Effector CD8-positive, alpha-beta T cell (primary cell): ENCODE measurements at regions not wholly inside any gene's neighbourhood (a gene's known extent, or its start where the extent isn't known, plus 50 kb on each side); places are given as distances from the start of the nearest gene placed in this dataset.

Source experiments
- DNase-seq: peaks from one replicate; lab custom pipeline; 2025; lab: John Stamatoyannopoulos, UW

DNA sequence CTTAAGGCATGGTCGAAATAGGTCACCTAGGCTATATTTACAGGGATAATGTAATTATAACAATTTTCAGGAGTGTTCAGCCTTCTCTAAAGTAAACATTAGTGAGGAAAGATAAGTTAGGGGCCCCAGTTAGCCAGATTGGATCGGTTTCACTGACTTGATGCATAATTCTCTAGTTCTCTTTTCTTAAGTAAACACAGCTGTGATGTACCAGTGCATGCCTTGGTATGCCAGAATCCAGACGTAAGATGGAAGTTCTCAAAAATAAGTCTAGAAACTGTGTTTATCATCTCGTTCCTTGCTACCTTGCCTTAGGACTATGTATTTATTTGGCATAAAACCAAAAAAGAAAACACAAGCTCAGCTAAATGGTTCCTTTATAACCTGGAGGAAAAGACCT lies 442.2 kb upstream of the CLINT1 start:
- DNase-seq, result no peak

DNA sequence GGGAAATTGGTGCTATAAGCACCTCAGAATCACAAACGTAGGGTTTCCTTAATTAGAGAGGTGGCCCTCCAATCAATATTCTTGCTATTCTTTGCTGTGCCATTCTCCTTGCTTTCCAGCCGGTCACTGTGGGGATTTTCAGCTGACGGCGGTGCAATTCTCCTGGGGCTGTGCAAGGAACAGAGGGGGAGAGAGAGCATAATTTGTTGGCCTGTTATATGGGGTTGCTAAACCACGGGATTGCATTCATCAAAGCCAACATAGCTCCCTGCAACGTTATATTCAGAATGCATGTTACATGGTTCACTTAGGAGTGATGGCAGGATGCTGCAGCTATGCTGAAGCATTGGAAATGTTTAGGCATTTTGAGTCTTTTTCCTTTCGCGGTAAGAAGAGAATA lies 441.3 kb upstream of the CLINT1 start:
- no peak for DNase-seq

DNA sequence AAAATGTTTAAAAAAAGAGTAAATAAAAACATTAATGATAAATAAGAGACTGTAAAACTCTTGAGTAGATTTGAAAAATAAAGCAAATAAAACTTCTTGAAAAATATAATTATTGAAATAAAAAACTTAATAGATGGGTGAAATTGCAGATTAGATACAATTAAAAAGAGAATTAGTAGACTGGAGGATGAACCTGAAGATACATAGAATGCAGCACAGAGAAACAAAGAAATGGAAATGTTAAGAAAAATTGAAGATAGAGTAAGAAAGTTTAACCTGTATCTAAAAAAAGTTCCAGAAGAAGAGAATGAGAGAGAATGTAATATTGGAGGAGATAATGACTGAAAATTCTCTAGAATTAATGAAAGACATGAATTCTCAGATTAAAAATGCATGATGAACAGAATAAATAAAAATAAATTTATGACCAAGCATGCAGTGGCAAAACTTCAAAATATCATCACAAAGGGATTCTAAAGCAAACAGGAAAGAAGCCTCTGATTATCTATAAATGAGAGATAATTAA lies 438.1 kb upstream of the CLINT1 start:
- no peak for DNase-seq

DNA sequence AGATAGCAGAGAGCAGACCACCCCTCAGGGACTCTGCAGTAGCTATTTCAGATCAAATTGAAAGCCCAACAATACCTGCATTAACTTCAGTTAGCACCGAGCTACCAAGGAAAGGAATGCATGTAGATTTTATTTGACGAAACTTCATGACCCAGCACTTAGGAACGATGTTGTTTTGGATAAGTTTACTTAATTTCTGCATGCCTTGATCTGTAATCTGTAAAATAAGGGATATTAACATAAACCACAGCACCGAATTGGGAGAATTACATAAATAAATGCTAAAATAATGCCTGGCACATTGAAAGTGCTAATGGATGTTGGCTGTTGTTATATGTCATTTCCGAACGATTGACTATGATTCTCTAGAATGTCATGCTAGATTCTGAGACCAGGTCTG lies 435.8 kb upstream of the CLINT1 start:
- DNase-seq, result no peak

DNA sequence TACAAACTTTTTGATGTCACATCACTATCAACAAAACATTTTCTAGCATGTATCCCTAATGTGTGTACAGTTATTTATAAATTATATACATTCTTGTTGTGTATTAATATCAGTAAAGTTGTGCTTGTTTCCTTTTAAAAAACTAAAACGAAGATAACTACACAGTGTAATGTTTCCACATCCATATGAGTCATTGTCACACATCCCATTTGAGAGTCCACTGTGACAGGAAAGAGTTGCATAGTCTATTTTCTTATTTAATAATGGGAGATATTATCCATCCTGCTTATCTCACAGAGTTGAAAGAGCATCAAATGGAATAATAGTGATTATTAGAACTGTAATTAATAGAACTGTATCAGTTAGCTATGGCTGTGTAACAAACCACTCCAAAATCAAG lies 434.0 kb upstream of the CLINT1 start:
- no peak for DNase-seq

DNA sequence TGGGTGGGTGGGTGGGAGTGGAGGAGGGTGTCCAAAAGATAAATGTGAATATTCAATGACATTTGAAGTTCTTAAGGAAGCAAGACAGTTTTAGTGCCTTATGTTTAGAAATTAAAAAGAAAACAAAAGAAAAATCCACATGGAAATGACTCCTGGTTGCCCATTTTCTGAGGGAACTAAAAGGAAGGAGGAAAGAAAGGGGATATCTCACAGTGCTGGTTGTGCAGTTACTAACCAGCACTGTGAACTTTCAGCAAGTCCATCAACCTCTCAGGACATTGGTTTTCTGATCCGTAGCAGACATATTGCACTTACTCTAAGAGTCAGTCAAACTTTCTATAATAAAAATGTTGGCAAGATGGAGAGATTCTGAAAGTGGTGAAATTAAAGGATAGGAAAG lies 431.0 kb upstream of the CLINT1 start:
- no peak for DNase-seq

DNA sequence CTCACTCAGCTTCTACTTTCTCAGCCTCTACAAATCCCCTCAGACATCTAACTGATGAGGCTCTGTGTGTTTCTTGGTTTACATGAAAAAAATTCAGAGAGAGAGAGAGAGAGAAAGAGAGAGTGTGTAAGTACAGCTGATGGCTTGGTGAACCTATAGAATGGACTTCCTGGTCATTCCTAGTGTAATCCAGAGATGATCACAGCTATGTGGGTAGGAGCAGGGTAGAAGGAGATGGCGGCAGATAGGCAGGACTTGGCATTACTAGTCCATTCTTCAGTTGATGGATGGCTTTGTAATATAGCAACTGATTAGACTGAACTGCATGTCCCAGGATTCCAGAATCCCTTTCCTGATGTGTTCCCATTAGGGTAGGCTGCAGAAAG lies 429.3 kb upstream of the CLINT1 start:
- no peak for DNase-seq

DNA sequence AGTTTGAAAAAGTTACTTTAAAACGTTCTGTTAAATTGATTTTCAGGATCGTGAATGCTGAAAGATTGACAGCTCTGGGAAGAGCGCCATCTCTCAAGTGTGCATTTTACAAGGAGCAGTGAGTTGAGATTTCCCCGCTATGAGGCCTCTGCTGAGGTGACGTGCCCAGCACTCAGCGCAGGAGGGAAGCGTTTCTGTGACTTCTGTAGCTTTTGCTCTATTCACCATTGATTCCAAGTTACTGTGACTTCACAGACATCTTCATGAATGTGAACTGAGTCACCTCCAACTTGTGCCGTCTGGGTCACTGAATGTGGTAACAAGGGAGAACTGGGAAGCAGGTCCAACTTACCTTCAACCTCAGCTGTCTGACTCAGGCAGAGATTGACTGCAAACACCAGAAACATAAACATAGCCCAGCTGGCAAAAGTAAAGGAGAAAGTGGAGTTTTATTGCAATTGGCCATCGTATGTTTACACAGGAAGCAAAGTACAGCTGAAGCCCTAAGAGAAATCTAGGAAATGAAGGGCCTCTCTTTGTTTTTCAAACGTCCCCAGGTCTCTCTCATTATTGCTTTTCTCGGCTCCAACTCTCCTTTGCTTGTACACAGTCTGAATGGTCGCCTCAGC lies 428.8 kb upstream of the CLINT1 start:
- DNase-seq, result no peak

DNA sequence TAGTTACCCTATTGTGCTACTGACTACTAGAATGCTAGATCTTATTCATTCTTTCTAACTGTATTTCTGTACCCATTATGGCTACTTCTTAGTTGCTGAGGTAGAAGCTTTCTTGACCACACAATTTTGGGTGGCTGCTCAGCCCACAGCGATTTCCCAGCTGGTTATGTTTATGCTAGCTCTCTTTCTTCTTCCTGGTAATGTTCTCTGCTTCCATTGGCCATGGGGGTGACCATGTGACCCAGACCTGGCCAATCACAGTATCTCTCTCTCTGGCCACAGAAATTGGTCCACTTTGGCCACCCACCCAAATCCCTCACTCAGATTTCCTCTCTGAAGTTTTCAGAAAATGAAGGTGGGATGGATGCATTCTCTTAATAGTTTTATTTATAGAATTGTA lies 427.9 kb upstream of the CLINT1 start:
- no peak for DNase-seq

DNA sequence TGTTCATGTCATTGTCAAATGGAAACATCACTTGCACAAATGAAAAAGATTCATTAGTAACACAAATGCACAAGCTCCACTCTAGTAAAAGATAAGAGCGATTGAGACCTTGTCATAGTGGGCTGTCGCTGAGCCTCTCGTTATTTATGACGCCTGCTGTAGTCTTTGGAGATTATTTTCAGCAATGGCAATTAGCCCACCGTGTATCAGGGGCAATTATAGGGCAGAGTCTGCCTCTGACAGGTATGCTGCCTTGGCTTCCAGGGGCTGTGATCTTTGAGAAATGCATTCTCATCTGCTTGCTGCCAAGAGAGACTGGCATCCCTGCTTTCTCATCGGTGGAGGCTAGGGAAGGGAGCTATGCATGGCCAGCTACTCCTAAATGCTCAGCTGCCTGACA lies 426.8 kb upstream of the CLINT1 start:
- no peak for DNase-seq

DNA sequence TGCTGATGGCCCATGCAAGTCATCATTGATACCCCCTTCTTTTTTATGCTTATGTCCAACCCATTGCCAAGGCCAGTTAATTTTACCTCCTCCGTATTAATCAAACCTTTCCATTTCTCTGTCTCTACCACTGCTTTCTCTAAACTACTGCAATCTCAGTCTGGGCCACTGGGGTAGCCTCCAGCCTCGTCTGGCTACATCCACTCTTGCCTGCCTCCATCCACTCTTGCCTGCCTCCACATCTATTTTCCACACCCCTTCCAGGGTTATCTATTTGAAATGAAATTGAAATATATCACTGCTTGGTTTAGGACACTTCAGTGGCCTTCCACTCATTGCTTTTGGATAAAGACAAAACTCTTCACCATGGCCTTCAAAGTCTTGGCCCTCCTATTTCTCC lies 425.3 kb upstream of the CLINT1 start:
- DNase-seq, result no peak

DNA sequence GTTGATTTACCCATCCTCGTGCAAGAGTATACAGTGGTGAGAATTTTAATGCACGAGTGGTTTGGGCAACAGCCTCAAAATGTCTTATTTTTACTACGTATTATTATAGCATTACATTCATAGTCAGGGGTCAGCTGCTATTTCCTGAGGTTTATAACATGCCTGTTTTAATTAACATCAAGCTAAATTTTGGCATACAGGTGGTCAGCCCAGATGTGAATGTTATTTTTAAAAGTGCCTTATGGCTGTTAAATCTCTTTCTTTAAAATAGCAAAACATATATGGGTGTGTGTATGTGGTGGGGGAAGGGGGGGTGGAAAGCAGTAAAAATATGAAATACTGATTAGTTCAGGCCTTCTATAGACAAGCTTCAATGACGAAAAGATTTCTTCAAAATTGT lies 424.5 kb upstream of the CLINT1 start:
- DNase-seq, result no peak

DNA sequence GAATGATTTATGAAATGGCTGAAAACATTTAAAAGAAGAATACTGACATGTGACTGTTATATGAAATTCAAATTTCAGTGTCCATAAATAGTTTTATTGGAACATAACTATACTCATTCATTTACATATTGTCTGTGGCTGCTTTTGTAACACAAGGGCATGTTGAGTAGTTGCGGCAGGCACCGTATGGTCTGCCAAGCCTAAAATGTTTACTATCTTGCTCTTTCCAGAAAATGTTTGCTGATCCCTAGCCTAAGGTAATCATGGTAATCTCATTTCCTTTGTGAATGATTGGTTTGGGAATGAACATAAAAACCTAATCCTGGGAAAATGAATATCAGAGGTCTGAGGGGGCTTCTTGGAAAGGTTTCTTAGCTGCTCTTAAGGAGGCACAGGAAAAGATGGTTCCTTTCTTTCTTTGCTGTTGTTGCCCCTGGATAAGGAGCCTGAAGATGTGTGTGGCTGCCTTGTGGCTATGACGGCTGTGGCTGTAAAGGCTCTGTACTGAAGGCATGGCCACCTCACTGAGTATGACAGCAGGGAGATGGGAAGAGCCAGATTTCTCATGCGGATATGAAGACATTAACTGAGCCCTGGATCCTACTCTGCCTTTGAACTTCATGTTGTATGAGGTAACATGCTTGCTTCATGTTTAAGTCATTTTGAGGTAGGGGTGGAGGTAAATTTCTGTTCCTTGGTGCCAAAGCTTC lies 419.4 kb upstream of the CLINT1 start:
- no peak for DNase-seq

DNA sequence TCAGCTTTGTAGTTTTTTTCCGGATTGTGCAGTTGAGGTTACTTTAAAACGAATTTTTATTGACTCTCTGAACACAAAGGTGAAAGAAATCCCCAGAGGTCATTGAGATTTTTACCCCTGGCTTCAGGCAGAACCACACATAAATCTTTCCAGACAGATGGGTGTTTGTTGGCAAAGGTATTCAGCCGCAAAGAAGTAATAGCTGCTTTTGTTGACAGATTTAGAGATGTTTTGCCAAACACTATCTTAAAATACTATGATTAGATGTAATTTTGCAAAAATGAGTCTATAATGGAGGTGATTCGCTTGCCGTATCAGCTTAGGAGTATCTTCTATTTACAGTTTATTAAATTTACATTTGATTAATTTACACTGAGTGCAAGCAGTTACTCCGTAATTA lies 418.3 kb upstream of the CLINT1 start:
- no peak for DNase-seq

DNA sequence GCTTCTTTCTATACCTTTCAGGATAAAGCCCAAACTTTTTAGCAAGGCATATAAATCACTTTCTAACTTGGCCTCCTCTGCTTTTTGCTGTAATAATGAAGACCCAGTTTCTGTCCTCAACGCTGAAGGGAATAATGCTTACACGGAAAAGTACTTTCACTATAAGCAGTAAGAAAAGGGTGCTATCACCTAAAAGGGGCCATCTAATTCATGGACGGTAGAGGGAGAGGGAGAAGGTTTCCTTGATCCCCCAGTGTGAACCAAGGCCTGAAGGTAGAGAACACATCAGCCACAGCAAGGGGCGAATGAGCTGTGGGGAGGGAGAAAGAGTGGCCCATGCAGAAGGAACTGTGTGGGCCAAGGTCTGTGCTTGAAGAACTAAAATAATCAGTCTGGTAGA lies 417.7 kb upstream of the CLINT1 start:
- no peak for DNase-seq

DNA sequence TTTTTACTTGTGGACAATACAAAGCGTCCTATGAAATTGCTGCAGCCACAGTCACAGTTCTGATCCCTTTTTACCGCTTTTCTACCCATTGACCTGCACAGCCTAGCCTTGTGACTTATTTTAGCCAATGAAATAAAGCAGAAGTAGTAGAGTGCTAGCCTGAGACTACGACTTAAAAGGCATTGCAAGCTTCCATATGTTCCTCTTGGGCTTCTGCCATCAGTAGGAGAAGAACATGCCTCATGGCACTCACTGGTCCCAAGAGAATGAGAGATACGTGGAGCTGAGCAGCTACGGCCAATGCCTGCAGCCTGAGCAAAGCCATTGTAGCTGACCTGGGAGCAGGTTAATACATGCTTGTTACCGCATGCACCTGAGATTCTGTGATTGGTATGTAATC lies 416.6 kb upstream of the CLINT1 start:
- DNase-seq, result no peak

DNA sequence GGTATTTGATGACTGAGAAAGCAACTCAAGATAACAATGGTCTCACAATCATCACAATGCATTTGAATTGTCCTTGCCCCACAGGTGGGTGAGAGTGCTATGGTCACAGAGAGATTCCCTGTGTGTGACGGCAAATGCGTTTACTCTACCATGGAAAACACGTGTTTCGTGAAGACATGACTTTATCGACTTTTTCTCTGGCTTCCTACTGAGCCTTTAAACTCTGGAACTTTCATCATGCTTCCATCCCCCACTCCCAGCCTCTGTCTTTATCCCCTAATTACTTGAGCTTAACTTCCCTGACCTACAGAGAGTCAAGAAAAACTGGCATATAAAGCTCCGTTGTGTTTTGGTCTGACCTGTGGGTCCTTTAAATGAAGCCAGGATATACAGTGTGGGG lies 414.1 kb upstream of the CLINT1 start:
- DNase-seq, result no peak

DNA sequence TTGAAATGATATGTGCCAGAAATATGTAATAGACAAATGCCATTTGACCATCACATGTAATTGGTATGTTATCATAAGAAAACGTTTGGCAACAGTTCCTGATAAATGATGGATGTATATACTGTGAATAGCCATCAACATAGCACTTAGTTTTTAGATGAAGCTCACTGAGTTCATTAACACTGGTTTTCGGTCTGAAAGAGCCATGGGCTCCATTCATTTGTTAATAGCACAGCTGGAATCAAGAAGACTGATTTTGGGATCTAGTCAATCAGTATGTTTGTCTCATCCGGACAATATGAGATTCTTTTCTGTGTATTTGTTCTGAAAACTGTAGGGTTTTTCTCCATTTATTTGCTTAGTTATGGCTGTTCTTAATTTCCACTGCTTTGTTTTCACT lies 413.5 kb upstream of the CLINT1 start:
- no peak for DNase-seq

DNA sequence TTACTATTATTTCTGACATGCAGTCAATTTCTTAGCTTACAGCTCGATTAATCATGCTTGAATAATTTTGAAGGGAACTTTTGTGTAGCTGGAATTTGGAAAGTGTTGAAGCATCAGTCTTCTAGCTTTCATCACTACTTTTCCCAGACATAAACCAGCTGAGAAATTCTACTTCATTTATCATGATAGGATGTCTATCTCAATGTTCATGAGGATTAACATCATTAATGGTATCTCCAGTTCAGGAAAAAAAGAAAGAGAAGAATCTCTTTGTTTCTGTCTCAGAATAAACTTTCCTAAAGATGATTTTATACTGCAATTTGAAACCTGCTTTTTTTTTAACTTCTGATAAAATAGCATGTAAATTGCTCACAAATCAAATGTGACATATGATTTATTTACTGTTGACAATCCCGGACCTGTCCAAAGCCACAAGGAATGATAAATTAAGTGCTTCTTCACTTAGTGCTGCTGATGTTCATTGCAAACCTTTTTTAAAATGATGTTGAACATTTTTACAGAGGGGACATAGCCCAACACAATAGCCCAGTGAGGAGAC lies 412.1 kb upstream of the CLINT1 start:
- DNase-seq, result no peak

DNA sequence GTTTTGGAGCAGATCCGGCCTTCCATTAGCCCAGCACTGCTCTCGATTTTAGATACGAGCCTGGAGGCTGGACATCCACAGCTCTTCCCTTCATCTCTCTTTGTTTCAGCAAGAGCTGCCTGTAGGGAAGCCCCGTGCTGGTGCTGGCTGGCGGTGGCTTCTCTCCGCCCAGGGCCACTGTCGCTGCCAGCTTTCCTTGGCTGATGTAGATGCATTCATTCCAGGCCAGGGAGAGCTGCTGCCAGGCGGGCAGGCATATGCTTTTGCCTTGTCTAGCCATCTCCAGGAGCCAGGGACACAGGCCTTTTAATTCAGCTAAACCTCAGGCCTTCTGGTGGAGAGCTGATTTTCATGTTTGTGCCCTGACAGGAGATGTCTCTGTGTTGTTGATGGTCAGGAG lies 409.3 kb upstream of the CLINT1 start:
- no peak for DNase-seq

DNA sequence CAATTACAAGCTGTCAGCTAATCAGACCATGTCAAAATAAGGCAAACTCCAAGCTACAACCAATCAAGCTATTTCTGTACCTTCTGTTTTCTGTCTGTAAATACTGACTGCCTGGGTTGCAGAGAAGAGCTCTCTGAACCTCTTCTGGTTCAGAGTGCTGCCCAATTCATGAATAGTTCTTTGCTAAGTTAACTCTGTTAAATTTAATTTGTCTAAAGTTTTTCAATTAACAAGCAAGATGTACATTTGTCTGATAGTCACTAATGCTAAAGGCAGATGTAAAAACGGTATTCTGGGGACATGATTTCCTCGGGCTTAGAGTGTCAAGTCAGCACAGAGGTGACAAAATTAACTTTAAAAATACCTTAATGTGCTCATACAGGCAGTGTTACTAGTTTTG lies 408.3 kb upstream of the CLINT1 start:
- no peak for DNase-seq

DNA sequence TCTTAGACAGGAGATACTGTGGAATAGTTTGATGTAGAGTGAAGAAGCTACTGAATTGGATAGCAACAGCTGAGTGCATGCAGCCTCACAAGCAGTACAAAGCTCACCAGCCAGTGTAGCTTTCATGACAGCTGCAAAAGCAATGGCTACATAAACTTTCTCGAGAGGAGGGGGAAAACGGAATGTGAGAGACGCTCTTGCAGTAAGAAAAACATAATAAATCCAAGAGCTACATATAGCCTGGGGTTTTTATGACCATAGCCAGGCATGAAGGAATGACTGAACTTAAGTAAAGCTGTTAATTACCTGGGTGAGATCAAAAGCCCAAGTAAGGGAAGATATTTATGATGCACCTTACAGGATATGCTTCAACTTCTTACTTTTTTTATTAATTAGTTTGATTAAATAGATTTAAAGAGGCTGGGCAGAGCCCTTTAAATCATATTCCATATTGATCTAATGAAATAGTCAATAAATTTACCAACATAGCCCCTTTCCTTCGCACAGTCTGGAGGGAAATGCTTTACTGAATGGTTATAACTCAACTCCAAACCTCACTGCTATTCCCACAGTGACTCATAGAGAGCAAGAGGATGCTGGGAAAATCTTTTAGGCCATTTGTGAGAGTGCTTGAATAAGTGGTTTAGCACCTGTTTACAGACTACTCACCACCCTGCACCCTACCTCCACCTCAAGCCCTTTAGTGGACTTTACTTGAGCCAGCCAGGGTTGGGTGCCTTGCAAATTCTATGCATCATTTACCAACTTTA lies 407.2 kb upstream of the CLINT1 start:
- DNase-seq, result no peak

DNA sequence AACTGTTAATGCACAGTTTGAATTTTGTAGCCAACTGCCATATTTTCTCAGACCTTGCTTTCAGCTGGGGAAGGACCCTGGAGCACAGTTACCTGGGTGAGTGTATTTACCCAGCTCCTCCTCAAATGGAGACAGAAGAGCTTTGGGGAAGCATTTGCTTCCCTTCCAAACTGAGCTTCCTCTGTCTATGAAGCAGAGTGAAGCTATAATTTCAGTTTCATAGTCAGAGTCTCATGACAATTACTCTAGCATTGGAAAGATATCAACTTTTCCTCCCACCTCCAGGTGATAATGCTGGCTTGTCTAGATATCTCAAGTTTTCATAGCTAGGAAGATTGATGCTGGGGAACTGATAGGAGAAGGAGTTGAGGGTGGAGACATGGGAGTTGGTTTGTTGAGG lies 406.4 kb upstream of the CLINT1 start:
- no peak for DNase-seq
